GM12864 (cell line): ENCODE measurements at regions not wholly inside any gene's neighbourhood (a gene's known extent, or its start where the extent isn't known, plus 50 kb on each side); places are given as distances from the start of the nearest gene placed in this dataset.

Experiments used
- DNase-seq: peaks from one replicate; pipeline ENCODE4 v3.0.0-alpha.2; 2011; ENCODE audit warnings: low read depth
- H3K4me3 ChIP-seq: 2 replicates; pipeline ENCODE4 v1.5.1; 2011; ENCODE audit warnings: mild to moderate bottlenecking, low read depth, low read length, control low read depth
- TF ChIP-seq, protein P1 (sequence below): IDR thresholded peaks from 2 replicates; pipeline ENCODE4 v1.5.1; 2011; ENCODE audit warnings: low read depth, mild to moderate bottlenecking, moderate library complexity, low read length, control low read depth, inconsistent platforms; ENCODE audit errors: missing control alignments

DNA sequence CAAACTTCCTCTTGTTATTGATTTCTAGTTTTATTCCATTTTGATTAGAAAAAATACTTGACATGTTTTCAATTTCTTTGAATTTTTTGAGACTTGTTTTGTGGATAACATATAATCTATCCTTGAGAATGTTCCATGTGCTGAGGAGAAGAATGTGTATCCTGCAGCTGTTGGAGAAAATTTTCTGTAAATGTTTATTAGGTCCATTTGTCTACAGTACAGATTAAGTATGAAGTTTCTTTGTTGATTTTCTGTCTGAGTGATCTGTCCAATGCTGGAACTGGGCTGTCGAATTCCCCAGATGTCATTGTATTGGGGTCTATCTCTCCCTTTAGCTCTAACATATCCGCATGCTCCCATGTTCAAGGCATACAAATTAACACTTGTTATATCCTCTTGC, 251.2 kb downstream of the CSNK1G3 start:
- H3K4me3 ChIP-seq = no peak overlapping the region
- no peak for DNase-seq
- TF ChIP-seq, protein P1, sequence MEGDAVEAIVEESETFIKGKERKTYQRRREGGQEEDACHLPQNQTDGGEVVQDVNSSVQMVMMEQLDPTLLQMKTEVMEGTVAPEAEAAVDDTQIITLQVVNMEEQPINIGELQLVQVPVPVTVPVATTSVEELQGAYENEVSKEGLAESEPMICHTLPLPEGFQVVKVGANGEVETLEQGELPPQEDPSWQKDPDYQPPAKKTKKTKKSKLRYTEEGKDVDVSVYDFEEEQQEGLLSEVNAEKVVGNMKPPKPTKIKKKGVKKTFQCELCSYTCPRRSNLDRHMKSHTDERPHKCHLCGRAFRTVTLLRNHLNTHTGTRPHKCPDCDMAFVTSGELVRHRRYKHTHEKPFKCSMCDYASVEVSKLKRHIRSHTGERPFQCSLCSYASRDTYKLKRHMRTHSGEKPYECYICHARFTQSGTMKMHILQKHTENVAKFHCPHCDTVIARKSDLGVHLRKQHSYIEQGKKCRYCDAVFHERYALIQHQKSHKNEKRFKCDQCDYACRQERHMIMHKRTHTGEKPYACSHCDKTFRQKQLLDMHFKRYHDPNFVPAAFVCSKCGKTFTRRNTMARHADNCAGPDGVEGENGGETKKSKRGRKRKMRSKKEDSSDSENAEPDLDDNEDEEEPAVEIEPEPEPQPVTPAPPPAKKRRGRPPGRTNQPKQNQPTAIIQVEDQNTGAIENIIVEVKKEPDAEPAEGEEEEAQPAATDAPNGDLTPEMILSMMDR = no peak

- TF ChIP-seq, protein P1 = no peak
- H3K4me3 ChIP-seq = no peak overlapping the region
- DNase-seq = no peak
Observed at GRCh38 chr5:123756816-123757215, 244.8 kb downstream of the CSNK1G3 start.

- DNase-seq = no peak
- TF ChIP-seq, protein P1 = no peak
- H3K4me3 ChIP-seq = no peak overlapping the region
Observed at GRCh38 chr5:123756318-123756665, 244.3 kb downstream of the CSNK1G3 start.

DNA sequence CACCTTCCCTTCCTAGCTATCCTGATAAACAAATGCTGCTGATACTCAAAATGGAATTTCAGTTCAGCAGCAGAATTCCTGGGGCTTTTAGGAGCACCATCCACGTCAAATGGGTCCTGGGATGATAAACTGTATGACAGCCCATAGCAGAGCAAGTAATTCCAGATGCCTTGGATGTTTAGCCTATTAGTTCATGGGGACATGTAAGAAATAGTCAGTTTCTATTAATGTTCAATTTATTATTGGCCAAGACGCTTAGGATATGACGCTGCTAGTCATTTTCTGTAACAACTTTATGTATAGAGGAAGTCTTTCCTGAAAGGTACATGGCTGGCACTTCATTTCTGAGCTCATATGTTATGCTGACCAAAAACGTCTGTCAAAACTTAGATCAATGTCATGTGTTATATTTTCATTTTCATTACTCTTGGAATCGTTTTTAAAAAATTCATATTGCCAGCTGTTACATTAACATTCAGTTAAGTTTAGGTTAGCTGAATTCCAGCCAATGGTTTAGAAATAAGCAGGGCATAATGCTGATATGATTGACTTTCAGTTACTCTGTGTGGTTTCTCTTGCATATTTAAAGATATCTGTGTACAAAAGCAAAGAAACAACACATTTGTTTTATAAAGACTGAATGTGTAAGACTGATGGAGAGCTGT, 243.8 kb downstream of the CSNK1G3 start:
- DNase-seq = no peak

GRCh38 chr5:123754908-123755307, 242.9 kb downstream of the CSNK1G3 start:
- no peak overlapping the region for H3K4me3 ChIP-seq
- TF ChIP-seq, protein P1 = no peak
- no peak for DNase-seq

More for the DNA sequence above, 243.8 kb downstream of the CSNK1G3 start:
- TF ChIP-seq, protein P1 = no peak
- H3K4me3 ChIP-seq = no peak overlapping the region

- H3K4me3 ChIP-seq = no peak overlapping the region
- TF ChIP-seq, protein P1 = no peak
- no peak for DNase-seq
Observed at GRCh38 chr5:123753937-123754891, 242.2 kb downstream of the CSNK1G3 start.
